Renal cortex interstitium (tissue), 11 donors: ENCODE measurements at regions not wholly inside any gene's neighbourhood (a gene's known extent, or its start where the extent isn't known, plus 50 kb on each side); places are given as distances from the start of the nearest gene placed in this dataset.
A peak's percentile ranks its signal among the peaks of the same experiment; 100 is the strongest.

ENCODE experiments used
- DNase-seq, 11 donors: peaks; one replicate each; pipeline ENCODE4 v3.0.0-alpha.2; 2013; ENCODE audit warnings: low read depth in 9 of 11, low spot score in 4 of 11; ENCODE audit errors: extremely low read depth in 1 of 11

GRCh38 chr4:108567831-108568230, 52.5 kb upstream of the RPL34 start:
- DNase-seq = no peak

DNA sequence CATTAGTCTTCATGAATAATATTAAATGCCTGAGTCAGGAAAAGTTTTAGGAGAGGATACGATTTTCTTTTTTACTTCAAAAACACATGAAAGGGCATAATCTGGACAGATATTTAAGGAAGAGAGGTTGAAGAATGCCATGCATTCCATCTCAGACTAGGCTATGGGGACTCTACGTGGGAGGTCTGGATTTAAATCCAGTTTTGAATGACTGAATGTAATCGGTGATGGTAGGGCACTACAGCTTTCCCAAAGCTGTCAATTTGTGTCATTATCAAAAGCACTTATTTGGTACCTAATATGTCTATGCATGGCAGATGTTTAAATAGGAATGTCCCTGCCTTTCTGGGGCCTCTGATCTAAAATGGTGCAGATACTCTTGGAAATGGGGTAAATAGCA, 59.3 kb upstream of the RPL34 start:
- peak in 1 of 11 donors; percentile 4 for DNase-seq

DNA sequence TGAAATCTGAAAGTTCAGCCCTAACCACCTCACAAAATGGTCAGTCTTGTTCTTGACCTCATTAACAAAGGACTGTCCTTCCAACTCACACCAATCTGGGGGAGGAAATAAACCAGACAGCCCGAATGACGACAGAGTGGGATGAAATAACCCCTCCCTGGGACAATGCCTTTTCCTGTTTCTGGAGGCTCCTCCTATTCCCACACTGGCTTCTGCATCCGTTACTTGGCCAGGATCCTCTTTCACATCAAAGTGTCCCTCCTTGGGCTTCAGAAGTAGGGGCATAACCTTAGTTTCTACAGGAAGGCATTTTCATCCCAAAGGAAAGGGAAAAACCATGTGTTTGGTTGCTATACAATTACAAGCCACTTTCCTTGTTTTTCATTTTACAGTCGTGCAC, 59.8 kb upstream of the RPL34 start:
- DNase-seq = peak in 10 of 11 donors; percentile 17 to 48 (median 34)

- no peak for DNase-seq
These were observed 60.5 kb upstream of the RPL34 start for GRCh38 chr4:108559911-108560310.

GRCh38 chr4:108559068-108559793, 61.1 kb upstream of the RPL34 start:
- DNase-seq = no peak

GRCh38 chr4:108556588-108557200, 63.7 kb upstream of the RPL34 start:
- DNase-seq = no peak

DNA sequence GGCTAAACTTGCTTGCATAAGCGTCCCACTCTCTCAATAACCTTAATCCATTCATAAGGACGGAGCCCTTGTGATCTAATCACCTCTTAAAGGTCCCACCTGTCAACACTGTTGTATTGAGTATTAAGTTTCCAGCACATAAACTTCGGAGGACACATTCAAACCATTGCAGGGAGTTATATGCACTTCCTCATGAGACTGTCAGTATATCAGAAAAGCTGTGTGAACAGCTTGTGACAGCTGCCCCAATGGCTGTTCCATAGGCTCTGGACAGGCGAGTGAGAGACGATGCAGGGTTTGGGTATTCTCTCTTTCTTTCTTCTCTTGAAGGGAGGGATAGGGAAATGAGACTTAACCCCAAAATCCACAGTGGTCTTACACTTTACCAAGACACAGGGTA, 64.2 kb upstream of the RPL34 start:
- DNase-seq = no peak

- no peak for DNase-seq
These were observed 64.7 kb upstream of the RPL34 start for GRCh38 chr4:108555701-108556100.

DNA sequence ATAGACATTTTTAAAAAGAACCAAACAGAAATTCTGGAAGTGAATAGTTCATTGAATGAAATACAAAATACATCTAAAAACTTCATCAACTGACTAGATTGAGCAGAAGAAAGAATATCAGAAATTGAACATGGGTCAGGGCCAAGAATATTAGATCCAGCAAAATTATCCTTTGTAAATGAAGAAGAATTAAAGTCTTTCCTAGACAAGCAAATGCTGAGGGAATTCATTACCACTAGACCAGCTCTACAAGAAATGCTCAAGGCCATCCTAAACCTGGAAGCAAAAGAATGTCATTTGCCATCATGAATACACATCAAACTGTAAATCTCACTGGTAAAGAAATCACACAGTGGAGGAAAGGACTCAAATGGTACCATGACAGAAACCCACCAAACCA, 72.7 kb upstream of the RPL34 start:
- DNase-seq = no peak

- no peak for DNase-seq
These were observed 73.6 kb upstream of the RPL34 start for GRCh38 chr4:108546728-108547127.

DNA sequence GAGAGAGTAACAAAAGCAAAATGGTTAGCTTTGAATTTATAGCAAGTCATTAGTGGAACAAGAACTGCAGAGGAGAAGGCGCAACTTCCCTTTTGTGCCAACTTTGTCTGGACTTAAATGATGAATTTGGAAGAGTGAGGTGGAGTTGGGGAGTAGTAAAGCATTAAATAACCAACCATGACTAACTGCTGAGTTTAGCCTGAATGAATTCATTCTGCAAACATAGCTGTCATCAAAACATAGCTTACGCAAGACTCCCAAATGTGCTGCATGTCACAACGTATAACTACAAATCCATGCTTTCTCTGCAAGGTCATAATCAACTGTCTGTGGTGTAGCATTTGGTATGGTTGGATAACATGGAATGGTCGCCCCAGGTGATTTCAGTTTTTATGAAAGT, 75.9 kb upstream of the RPL34 start:
- no peak for DNase-seq

DNA sequence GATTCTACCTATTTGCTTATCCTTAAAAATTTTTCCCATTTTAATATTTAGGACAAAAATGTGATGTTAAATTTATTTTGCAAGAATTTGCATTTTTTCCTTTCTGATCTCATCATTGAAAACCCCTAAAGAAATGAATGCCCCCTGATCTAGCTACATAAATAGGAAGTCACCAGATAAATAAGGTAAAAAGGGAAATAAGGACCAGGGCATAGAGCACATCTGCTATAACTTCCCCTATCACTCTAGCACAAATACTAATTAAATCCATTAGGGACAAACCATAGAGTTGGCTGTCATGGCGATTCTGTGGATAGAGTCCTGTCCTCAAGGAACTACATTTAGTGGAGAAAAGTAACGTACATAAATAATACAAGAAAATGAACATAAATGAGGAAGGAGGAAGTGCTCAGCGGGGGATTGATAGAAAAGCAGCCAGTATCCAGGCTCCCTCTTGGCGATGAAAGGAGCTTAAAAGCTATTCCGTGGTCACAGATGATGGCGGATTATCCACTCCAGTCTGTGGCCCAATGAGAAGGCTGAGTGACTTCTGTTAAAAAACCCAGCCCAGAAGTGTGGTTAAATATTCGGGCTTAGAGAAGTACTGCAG, 76.9 kb upstream of the RPL34 start:
- no peak for DNase-seq

DNA sequence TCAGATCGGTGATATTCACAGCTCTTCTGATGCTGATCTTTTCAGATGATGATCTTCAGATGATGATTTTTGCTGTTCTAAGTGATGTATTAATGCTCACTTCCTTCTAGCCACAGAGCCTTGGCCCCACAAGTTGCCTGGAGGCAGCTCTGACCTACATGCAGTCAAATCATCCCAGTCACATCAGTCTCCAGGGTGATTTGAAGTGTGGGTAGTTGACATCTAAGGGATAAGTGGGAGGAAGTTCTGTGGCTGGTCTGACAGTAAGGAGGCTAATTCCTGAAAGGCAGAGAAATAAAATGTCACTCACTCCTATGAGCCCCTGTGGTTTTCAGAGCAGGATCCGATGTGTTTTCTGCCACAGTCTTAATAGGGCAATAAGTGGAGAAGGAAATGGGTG, 79.8 kb upstream of the RPL34 start:
- DNase-seq = no peak

GRCh38 chr4:108536577-108536976, 83.8 kb upstream of the RPL34 start:
- DNase-seq = no peak

DNA sequence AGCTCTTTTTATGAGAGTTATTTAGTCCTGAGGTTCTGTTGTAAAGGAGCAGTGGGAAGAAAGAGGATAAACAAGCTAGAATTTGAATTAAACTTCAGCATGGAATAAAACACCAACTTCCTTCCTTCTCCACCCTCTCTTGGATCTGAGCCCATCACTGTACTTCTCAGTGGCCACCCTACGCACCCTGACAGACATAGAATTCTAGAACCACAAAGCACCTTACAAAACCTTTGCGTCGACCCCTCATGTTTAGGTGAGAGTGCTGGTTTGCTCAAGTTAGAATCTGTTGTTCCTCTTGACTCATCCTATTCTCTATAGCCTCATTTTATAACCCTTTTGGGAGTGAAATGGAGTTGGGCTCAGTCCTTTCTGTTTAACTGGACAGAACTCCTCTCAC, 84.6 kb upstream of the RPL34 start:
- no peak for DNase-seq

- DNase-seq = no peak
These were observed 86.5 kb upstream of the RPL34 start for GRCh38 chr4:108533876-108534275.

- peak in 7 of 11 donors; percentile 8 to 40 (median 23) for DNase-seq
These were observed 87.0 kb upstream of the RPL34 start for GRCh38 chr4:108533245-108533844.

DNA sequence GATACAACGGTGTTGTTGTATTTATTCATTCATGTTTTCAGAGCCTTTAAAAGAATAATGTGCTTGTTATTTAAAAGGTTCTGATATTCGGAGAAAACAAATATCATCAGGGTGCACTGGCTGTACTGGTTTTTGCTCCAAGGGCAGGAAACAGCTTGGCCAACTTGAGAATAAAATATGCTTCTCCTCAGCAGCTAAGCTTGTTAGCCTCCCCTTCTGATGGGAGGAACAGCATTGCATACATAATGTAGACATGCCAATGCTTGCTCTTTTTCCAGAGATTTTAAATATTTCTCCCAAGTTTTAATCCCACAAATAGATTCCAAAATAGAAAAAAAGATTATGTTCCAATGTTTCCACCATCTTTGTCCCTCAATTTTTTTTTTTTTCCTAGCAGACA, 87.6 kb upstream of the RPL34 start:
- no peak for DNase-seq

- no peak for DNase-seq
These were observed 88.2 kb upstream of the RPL34 start for GRCh38 chr4:108532187-108532586.

GRCh38 chr4:108531461-108531860, 88.9 kb upstream of the RPL34 start:
- DNase-seq = no peak
